ENCODE measurements at regions not wholly inside any gene's neighbourhood (a gene's known extent, or its start where the extent isn't known, plus 50 kb on each side); places are given as distances from the start of the nearest gene placed in this dataset.
A peak's percentile ranks its signal among the peaks of the same experiment; 100 is the strongest.
"Not testable (repeated sequence)": the region's sequence is repeated elsewhere in the genome, so short reads cannot be mapped to it uniquely, and the experiment has no call there.

GRCh38 chr5:94025788-94026473 lies 284.5 kb upstream of the POU5F2 start:
- DNase-seq (ENCODE audit: low read depth) = no peak

- DNase-seq (ENCODE audit: low read depth) = no peak
Measured at GRCh38 chr5:94024620-94025019, 283.2 kb upstream of the POU5F2 start.

- no peak for DNase-seq (ENCODE audit: low read depth)
Measured at GRCh38 chr5:94024101-94024500, 282.7 kb upstream of the POU5F2 start.

GRCh38 chr5:94021246-94021645 lies 279.8 kb upstream of the POU5F2 start:
- DNase-seq (ENCODE audit: low read depth) = peak; percentile 41

DNA sequence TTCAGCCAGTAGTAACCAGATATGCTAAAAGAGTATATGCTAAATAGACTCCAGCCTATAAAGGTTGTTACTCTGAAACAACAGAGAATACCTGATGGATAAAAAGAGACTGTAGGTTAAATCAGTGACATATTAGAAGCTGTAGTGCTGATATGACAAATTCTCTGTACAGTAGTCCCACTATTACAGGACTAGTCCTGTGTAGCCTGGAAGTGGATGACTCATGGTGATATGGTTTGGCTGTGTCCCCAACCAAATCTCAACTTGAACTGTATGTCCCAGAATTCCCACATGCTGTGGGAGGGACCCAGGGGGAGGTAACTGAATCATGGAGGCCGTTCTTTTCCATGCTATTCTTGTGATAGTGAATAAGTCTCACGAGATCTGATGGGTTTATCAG lies 276.2 kb upstream of the POU5F2 start:
- peak; percentile 7 for DNase-seq (ENCODE audit: low read depth)

DNA sequence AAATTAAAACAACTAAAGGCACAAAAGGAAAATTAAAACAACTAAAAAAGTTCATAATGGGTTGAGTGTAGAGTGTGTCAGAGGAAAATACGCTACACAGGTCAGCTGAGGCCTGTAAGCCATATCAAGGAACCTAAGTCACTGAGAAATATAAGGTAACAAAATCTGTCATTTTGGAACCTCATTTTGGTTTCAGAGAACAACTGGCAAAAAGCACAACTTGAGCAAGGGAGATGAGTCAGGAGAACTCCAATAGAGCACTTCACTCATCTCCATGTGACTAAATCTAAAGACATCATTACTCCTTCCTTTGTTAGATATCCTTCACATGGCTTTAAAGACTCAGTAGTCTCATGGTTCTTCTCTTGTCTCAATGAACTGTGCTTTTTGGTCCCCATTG lies 269.4 kb upstream of the POU5F2 start:
- DNase-seq (ENCODE audit: low read depth) = no peak

GRCh38 chr5:94009161-94009560 lies 267.8 kb upstream of the POU5F2 start:
- no peak for DNase-seq (ENCODE audit: low read depth)

DNA sequence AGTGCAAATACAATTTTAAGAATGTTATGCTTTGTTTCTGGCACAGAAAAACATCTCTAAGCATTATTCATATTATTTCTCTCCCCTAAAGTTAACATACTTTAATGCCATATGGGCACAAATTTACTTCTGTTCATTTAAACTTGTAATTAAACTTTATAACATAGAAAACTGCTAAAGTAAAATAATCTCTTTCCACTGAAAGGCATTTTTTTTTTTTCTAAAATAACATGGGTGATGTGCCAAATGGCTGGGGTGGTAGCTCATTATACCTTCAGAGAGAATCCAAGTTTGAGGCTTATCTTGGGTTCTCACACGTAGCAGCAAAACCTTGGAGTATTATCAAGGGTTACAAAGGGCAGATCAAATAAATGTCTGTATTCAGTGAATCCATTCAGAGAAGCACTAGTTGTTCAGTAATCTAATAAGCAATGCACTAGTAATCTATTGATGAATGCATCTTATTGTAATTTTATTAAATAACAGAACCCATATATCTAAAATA lies 257.6 kb upstream of the POU5F2 start:
- DNase-seq (ENCODE audit: low read depth) = no peak

- DNase-seq (ENCODE audit: low read depth) = no peak
Measured at GRCh38 chr5:93997562-93997961, 256.2 kb upstream of the POU5F2 start.

DNA sequence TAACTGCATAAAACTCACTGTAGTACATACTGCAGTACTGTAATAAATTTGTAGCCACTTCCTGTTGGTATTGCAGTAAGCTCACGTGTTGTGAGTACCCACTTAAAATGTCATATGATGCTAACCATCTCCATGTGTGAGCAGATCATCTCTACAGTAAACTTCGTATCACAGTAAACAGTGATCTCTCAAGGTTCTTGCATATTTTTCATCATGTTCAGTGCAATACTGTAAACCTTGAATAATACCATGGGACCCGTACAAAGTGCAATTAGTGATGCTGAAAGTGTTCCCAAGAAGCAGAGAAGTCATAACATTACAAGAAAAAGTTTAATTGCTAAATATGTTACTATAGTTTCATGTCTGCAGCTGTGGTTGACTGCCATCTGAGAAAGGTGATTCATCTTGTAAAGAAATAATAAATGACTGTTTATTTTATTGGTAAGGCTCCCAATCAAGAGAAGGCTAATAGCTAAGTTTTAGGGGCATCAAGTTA lies 253.8 kb upstream of the POU5F2 start:
- DNase-seq (ENCODE audit: low read depth) = no peak

DNA sequence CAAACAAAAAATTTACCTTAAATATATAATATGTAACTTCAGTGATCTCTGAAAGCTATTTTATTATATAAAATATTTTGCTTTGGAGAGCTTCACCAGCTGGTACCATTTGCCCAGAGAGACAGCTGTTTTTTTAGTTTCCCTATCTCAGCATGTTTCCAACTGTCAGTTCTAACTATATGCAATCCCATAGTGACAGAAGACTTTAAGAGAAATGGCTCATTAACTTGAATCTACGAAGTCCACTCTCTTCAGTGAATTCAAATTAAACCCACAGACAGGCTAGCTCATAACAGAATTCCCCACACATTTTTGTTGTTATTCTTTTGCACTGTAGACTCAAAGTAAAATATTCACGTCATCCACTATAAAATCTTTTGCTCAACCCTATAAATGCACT lies 251.8 kb upstream of the POU5F2 start:
- DNase-seq (ENCODE audit: low read depth) = no peak

DNA sequence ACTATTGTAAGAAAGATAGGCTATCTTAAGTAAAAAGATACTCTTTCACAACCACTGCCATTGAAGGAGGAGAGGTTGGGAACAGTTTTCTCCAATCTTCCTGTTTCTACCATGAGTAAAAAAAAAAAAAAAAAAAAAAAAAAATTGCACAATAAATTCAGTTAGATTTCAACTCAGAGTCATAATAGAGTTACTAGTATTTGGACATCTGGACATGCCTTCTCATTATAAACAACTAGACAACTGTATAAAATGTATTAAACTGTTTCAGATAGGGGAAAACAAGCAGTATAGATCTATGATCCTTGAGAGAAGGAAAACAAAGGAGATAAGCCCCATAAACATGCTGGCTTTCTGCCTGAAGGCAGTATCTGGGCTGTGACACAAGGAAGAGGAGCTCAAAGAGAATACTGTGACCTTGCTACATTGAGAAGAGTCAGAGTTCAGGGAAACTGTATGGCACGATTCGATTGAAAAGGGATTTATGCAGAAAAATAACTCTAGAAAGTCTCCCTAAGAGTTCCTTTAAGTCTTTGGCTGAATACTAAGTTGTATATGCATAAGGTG lies 249.2 kb upstream of the POU5F2 start:
- no peak for DNase-seq (ENCODE audit: low read depth)

DNA sequence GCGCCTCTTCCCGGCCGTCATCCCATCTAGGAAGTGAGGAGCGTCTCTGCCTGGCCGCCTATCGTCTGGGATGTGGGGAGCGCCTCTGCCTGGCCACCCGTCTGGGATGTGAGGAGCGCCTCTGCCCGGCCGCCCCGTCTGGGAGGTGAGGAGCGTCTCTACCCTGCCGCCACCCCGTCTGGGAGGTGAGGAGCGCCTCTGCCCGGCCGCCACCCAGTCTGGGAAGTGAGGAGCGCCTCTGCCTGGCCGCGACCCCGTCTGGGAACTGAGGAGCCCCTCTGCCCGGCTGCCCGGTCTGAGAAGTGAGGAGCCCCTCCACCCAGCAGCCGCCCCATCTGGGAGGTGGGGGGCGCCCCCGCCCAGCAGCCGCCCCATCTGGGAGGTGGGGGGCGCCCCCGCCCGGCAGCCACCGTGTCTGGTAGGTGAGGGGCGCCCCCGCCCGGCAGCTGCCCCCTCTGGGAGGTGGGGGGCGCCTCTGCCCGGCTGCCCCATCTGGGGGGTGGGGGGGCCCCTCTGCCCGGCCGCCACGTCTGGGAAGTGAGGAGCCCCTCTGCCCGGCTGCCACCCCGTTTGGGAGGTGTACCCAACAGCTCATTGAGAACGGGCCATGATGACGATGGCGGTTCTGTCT lies 244.7 kb upstream of the POU5F2 start:
- DNase-seq (ENCODE audit: low read depth) = not testable (repeated sequence)

DNA sequence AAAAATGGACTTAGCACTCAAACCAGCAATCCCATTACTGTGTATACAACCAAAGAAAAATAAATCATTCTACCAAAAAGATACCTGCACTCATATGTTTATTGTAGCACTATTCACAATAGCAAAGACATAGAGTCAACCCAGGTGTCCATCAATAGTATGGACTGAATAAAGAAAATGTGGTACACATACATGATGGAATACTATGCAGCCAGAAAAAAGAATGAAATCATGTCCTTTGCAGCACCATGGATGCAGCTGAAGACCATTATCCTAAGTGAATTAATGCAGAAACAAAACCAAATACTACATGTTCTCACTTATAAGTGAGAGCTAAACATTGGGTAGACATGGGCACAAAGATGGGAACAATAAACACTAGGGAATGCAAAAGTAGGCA lies 236.8 kb upstream of the POU5F2 start:
- no peak for DNase-seq (ENCODE audit: low read depth)

DNA sequence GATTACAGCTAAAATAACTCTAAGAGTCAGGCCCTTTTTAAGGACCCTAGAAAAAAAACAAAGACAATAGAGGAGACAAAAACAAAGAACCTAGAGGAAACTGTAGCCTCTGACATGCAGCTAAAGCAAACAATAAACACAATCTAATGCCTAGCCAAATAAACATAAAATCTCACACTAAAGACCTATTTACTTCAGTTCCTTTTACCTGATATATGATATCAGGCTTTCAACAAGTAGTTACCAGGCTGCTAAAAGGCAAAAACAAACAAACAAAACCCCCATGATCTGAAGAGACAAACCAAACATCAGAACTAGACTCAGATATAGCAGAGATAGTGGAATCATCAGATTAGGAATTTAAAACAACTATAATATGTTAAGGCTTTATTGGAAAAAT lies 226.5 kb upstream of the POU5F2 start:
- no peak for DNase-seq (ENCODE audit: low read depth)

DNA sequence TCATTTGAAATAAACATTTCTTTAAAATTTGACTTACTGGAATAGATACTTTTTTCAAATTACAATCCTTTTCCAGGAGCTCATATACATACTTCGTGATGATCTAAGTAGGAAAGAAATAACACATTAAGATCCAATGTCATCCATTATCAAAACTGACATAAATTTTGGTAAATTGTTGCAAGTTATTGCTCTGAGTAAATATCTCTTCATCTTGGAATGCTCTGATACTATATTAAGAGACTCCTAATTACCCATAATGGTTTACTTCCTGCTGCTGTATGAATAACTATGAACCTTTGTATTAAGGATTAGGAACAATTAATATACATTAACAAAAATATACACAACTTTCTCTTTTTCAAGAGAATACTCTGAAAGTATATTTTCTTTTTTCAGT lies 223.0 kb upstream of the POU5F2 start:
- DNase-seq (ENCODE audit: low read depth) = no peak

GRCh38 chr5:93960042-93960441 lies 218.6 kb upstream of the POU5F2 start:
- no peak for DNase-seq (ENCODE audit: low read depth)

GRCh38 chr5:93956006-93956405 lies 214.6 kb upstream of the POU5F2 start:
- DNase-seq (ENCODE audit: low read depth) = no peak

- DNase-seq (ENCODE audit: low read depth) = no peak
Measured at GRCh38 chr5:93954421-93955069, 213.1 kb upstream of the POU5F2 start.

DNA sequence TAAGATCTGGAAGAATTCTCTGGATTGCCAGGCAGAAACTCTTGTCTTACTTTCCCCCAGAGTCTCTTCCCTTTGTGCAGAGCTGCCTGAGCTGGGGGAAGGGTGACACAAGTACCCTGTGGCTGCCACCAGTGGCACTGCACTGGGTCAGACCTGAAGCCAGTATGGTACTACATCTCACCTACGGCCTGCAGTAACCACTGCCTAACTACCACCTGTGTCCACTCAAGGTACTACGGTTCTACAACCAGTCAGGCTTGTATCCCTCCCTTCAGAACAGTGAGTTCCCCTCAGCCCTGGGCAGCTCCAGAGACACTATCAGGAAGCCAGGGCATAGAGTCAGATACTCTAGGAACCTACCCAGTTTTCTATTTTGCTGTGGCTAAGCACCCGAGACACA lies 212.0 kb upstream of the POU5F2 start:
- DNase-seq (ENCODE audit: low read depth) = no peak

DNA sequence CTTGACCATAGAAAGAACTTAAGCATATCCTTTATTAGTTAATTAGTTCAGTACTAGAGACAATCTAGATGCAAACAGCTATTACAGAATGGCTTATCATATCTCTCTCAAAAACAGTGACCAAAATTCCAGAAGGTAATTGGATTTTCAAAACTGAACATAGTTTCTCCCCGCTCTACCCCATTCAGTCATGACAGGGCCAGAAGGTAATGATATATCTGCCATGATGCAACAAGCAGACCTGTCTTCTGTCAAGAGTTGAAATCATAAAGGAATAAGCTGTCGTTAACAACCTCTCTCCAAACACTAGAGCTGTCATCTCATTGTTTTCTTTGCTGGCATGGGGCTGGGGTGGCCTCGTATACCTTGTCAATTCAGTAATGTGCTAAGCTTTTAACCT lies 200.5 kb upstream of the POU5F2 start:
- no peak for DNase-seq (ENCODE audit: low read depth)

DNA sequence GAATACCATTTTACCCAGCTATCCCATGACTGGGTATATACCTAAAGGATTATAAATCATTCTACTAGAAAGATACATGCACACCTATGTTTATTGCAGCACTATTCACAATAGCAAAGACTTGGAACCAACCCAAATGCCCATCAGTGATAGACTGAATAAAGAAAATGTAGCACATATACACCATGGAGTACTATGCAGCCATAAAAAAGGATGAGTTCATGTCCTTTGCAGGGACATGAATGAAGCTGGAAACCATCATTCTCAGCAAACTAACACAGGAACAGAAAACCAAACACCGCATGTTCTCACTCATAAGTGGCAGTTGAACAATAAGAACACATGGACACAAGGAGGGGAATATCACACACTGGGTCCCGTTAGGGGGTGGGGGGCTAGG lies 191.9 kb upstream of the POU5F2 start:
- DNase-seq (ENCODE audit: low read depth) = not testable (repeated sequence)

GRCh38 chr5:93930098-93930497 lies 188.7 kb upstream of the POU5F2 start:
- no peak for DNase-seq (ENCODE audit: low read depth)
